ENCODE measurements at regions not wholly inside any gene's neighbourhood (a gene's known extent, or its start where the extent isn't known, plus 50 kb on each side); places are given as distances from the start of the nearest gene placed in this dataset.

DNA sequence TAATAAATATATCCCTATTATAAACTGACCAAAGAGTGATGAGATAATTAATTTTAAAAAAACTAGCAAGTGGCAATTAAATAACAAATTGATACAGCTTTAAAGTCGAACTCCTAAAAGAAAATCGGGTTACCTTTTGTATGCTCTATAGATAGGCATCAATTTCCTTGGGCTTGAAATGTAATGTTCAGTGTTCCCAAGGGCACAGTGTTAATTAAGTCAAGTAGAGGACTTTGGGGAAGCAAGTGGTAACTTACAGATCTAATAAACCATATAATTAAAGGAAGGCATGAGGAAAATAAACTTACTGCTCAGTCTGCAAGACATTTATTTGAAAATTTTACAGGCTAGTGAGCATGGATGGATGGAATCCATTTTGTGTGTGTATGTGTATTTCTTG, 220.9 kb downstream of the FSCB start:
- Histone ChIP-seq H3K23ac (ENCODE audit: low read length in 2 of 2) (no peak overlapping the region), H3K9me3 (ENCODE audit: control insufficient read depth, low read length) (no peaks in the 10 kb centered on the region), H2BK15ac (ENCODE audit: low read depth, poor library complexity, severe bottlenecking) (no peak overlapping the region), H3K4me2 (ENCODE audit: low read length, poor library complexity, severe bottlenecking) (no peak overlapping the region), H4K91ac (ENCODE audit: low read length) (no peak overlapping the region), H3K36me3 (ENCODE audit: control insufficient read depth in 1 of 2, insufficient read depth in 2 of 2, low read depth in 1 of 2, low read length in 2 of 2) (no peaks in the 10 kb centered on the region), H3K18ac (ENCODE audit: low read depth in 1 of 2, low read length in 2 of 2) (no peak overlapping the region), H4K8ac (ENCODE audit: low read length) (no peak overlapping the region), H3K79me1 (replicated peaks; ENCODE audit: low read length, poor library complexity, severe bottlenecking) (no peaks in the 10 kb centered on the region), H3K4me3 (ENCODE audit: insufficient read depth in 1 of 2, low read depth in 1 of 2, low read length in 2 of 2) (no peak overlapping the region), H3K4me1 (ENCODE audit: control insufficient read depth, insufficient read depth, low read depth, low read length) (no peaks in the 10 kb centered on the region), H2AK5ac (ENCODE audit: low read length, severe bottlenecking) (no peak overlapping the region), H2BK5ac (ENCODE audit: low read depth, low read length, poor library complexity, severe bottlenecking) (no peak overlapping the region), H3K9ac (ENCODE audit: low read length) (no peak overlapping the region), H3K27ac (ENCODE audit: low read length, poor library complexity, severe bottlenecking) (no peak overlapping the region), H2BK12ac (ENCODE audit: low read length in 2 of 2) (no peak overlapping the region), H3K4ac (ENCODE audit: low read depth in 1 of 2, low read length in 2 of 2) (no peak overlapping the region), H2AFZ (ENCODE audit: low read depth, low read length) (no peak overlapping the region), H3K14ac (ENCODE audit: low read length in 2 of 2) (no peak overlapping the region), H3K27me3 (ENCODE audit: control insufficient read depth in 1 of 2, insufficient read depth in 1 of 2, low read length in 2 of 2) (no peaks in the 10 kb centered on the region), H2BK120ac (ENCODE audit: low read depth, low read length) (no peak overlapping the region)
- 100% methylated on average over 2 of the region's 2 CpGs for WGBS
- no peak for DNase-seq

DNA sequence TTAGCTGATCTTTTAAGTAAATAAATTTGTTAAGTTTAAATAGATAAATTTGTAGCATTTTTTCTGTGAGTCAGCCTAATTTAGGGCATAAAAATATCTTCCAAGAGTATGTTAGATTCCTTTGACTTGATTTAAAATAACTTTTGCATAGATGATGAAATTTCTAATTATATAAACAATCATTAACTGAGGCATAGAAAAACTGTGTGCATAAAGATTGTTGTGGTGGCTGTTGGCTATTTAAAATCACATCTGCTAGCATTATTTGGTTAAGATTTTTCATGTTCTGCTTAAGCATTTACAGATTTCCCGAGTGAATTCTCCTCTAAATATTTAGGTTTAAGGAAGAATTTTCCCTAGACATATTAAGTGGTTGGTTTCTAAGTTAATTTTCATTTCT, 223.2 kb downstream of the FSCB start:
- no peak overlapping the region for H4K91ac ChIP-seq (ENCODE audit: low read length)
- no peak overlapping the region for H2BK120ac ChIP-seq (ENCODE audit: low read depth, low read length)
- no peak overlapping the region for H3K4ac ChIP-seq (ENCODE audit: low read depth in 1 of 2, low read length in 2 of 2)
- DNase-seq: no peak
- no peak overlapping the region for H3K4me3 ChIP-seq (ENCODE audit: insufficient read depth in 1 of 2, low read depth in 1 of 2, low read length in 2 of 2)
- H2BK5ac ChIP-seq (ENCODE audit: low read depth, low read length, poor library complexity, severe bottlenecking): no peak overlapping the region
- no peak overlapping the region for H3K14ac ChIP-seq (ENCODE audit: low read length in 2 of 2)
- H3K4me1 ChIP-seq (ENCODE audit: control insufficient read depth, insufficient read depth, low read depth, low read length): no peaks in the 10 kb centered on the region
- H3K79me1 ChIP-seq (replicated peaks; ENCODE audit: low read length, poor library complexity, severe bottlenecking): no peaks in the 10 kb centered on the region
- H3K9ac ChIP-seq (ENCODE audit: low read length): no peak overlapping the region
- H3K36me3 ChIP-seq (ENCODE audit: control insufficient read depth in 1 of 2, insufficient read depth in 2 of 2, low read depth in 1 of 2, low read length in 2 of 2): no peaks in the 10 kb centered on the region
- H2BK15ac ChIP-seq (ENCODE audit: low read depth, poor library complexity, severe bottlenecking): no peak overlapping the region
- H3K9me3 ChIP-seq (ENCODE audit: control insufficient read depth, low read length): no peaks in the 10 kb centered on the region
- H3K27me3 ChIP-seq (ENCODE audit: control insufficient read depth in 1 of 2, insufficient read depth in 1 of 2, low read length in 2 of 2): no peaks in the 10 kb centered on the region
- H2AFZ ChIP-seq (ENCODE audit: low read depth, low read length): no peak overlapping the region
- no peak overlapping the region for H3K23ac ChIP-seq (ENCODE audit: low read length in 2 of 2)
- no peak overlapping the region for H3K27ac ChIP-seq (ENCODE audit: low read length, poor library complexity, severe bottlenecking)
- no peak overlapping the region for H2AK5ac ChIP-seq (ENCODE audit: low read length, severe bottlenecking)
- H4K8ac ChIP-seq (ENCODE audit: low read length): no peak overlapping the region
- H3K18ac ChIP-seq (ENCODE audit: low read depth in 1 of 2, low read length in 2 of 2): no peak overlapping the region
- no CpG with 5 or more reads among the region's 1 CpG for WGBS
- H2BK12ac ChIP-seq (ENCODE audit: low read length in 2 of 2): no peak overlapping the region
- no peak overlapping the region for H3K4me2 ChIP-seq (ENCODE audit: low read length, poor library complexity, severe bottlenecking)

DNA sequence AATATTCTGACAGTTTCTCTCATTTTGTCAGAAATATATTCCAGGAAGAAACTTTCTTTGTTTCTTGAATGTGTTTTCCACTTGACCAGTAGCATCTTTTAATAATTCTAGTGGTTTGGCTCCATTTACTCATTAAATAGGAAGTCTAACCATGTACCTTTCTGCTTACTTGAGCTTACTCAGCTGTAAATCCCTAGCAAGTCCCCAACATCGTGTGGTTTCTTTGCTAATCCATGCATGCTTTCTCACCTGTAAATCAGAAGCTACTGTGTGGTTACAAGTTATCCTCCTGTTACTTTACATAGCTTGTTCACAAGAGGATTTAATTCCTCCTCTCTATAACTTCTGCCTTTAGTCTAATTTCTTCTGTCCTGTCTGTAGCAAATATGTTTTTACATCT, 227.7 kb downstream of the FSCB start:
- H2BK5ac ChIP-seq (ENCODE audit: low read depth, low read length, poor library complexity, severe bottlenecking): no peak overlapping the region
- no peak overlapping the region for H3K9ac ChIP-seq (ENCODE audit: low read length)
- no peak overlapping the region for H3K4ac ChIP-seq (ENCODE audit: low read depth in 1 of 2, low read length in 2 of 2)
- H2BK15ac ChIP-seq (ENCODE audit: low read depth, poor library complexity, severe bottlenecking): no peak overlapping the region
- H2BK12ac ChIP-seq (ENCODE audit: low read length in 2 of 2): no peak overlapping the region
- no peak overlapping the region for H3K4me3 ChIP-seq (ENCODE audit: insufficient read depth in 1 of 2, low read depth in 1 of 2, low read length in 2 of 2)
- H3K4me1 ChIP-seq (ENCODE audit: control insufficient read depth, insufficient read depth, low read depth, low read length): no peaks in the 10 kb centered on the region
- H3K27ac ChIP-seq (ENCODE audit: low read length, poor library complexity, severe bottlenecking): no peak overlapping the region
- no peaks in the 10 kb centered on the region for H3K36me3 ChIP-seq (ENCODE audit: control insufficient read depth in 1 of 2, insufficient read depth in 2 of 2, low read depth in 1 of 2, low read length in 2 of 2)
- no peaks in the 10 kb centered on the region for H3K79me1 ChIP-seq (replicated peaks; ENCODE audit: low read length, poor library complexity, severe bottlenecking)
- no peak overlapping the region for H4K91ac ChIP-seq (ENCODE audit: low read length)
- H3K4me2 ChIP-seq (ENCODE audit: low read length, poor library complexity, severe bottlenecking): no peak overlapping the region
- no peaks in the 10 kb centered on the region for H3K9me3 ChIP-seq (ENCODE audit: control insufficient read depth, low read length)
- no peak overlapping the region for H4K8ac ChIP-seq (ENCODE audit: low read length)
- DNase-seq: no peak
- H2AK5ac ChIP-seq (ENCODE audit: low read length, severe bottlenecking): no peak overlapping the region
- WGBS: 87% methylated on average over 1 of the region's 1 CpG
- H2BK120ac ChIP-seq (ENCODE audit: low read depth, low read length): no peak overlapping the region
- no peaks in the 10 kb centered on the region for H3K27me3 ChIP-seq (ENCODE audit: control insufficient read depth in 1 of 2, insufficient read depth in 1 of 2, low read length in 2 of 2)
- no peak overlapping the region for H3K23ac ChIP-seq (ENCODE audit: low read length in 2 of 2)
- no peak overlapping the region for H3K14ac ChIP-seq (ENCODE audit: low read length in 2 of 2)
- H3K18ac ChIP-seq (ENCODE audit: low read depth in 1 of 2, low read length in 2 of 2): no peak overlapping the region
- H2AFZ ChIP-seq (ENCODE audit: low read depth, low read length): no peak overlapping the region

DNA sequence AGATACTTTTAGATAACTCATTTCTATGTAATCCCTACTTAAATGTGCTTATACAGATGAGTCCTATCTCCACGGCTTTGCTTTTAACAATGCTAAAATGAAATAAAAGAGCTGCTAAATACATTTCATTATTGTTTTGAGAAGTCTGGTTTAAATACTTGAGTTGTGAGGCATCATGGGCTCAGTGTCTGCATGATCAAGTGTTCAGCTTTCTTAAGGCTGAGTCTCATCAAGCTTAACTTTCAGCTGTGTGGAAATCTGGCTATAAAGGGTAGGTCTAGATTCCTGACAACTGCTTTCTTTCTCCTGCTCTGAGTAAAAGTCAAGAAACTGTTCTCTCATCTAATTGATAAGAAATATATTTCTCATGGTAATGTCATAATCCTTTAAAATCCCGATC, 235.4 kb downstream of the FSCB start:
- no peak overlapping the region for H4K8ac ChIP-seq (ENCODE audit: low read length)
- H3K79me1 ChIP-seq (replicated peaks; ENCODE audit: low read length, poor library complexity, severe bottlenecking): no peaks in the 10 kb centered on the region
- H3K27me3 ChIP-seq (ENCODE audit: control insufficient read depth in 1 of 2, insufficient read depth in 1 of 2, low read length in 2 of 2): no peaks in the 10 kb centered on the region
- H2BK15ac ChIP-seq (ENCODE audit: low read depth, poor library complexity, severe bottlenecking): no peak overlapping the region
- H2BK120ac ChIP-seq (ENCODE audit: low read depth, low read length): no peak overlapping the region
- H3K4ac ChIP-seq (ENCODE audit: low read depth in 1 of 2, low read length in 2 of 2): no peak overlapping the region
- H3K18ac ChIP-seq (ENCODE audit: low read depth in 1 of 2, low read length in 2 of 2): no peak overlapping the region
- WGBS: no CpG with 5 or more reads among the region's 2 CpGs
- H2BK5ac ChIP-seq (ENCODE audit: low read depth, low read length, poor library complexity, severe bottlenecking): no peak overlapping the region
- H3K4me1 ChIP-seq (ENCODE audit: control insufficient read depth, insufficient read depth, low read depth, low read length): no peaks in the 10 kb centered on the region
- H3K27ac ChIP-seq (ENCODE audit: low read length, poor library complexity, severe bottlenecking): no peak overlapping the region
- H3K9me3 ChIP-seq (ENCODE audit: control insufficient read depth, low read length): no peaks in the 10 kb centered on the region
- no peak overlapping the region for H3K9ac ChIP-seq (ENCODE audit: low read length)
- no peak overlapping the region for H3K4me3 ChIP-seq (ENCODE audit: insufficient read depth in 1 of 2, low read depth in 1 of 2, low read length in 2 of 2)
- DNase-seq: no peak
- no peak overlapping the region for H2BK12ac ChIP-seq (ENCODE audit: low read length in 2 of 2)
- no peak overlapping the region for H2AK5ac ChIP-seq (ENCODE audit: low read length, severe bottlenecking)
- no peak overlapping the region for H3K23ac ChIP-seq (ENCODE audit: low read length in 2 of 2)
- H3K14ac ChIP-seq (ENCODE audit: low read length in 2 of 2): no peak overlapping the region
- H3K36me3 ChIP-seq (ENCODE audit: control insufficient read depth in 1 of 2, insufficient read depth in 2 of 2, low read depth in 1 of 2, low read length in 2 of 2): no peaks in the 10 kb centered on the region
- H3K4me2 ChIP-seq (ENCODE audit: low read length, poor library complexity, severe bottlenecking): no peak overlapping the region
- no peak overlapping the region for H2AFZ ChIP-seq (ENCODE audit: low read depth, low read length)
- no peak overlapping the region for H4K91ac ChIP-seq (ENCODE audit: low read length)

Measured in mesenchymal stem cell (in vitro differentiated cells and primary cell).